ENCODE measurements at regions not wholly inside any gene's neighbourhood (a gene's known extent, or its start where the extent isn't known, plus 50 kb on each side); places are given as distances from the start of the nearest gene placed in this dataset.

DNA sequence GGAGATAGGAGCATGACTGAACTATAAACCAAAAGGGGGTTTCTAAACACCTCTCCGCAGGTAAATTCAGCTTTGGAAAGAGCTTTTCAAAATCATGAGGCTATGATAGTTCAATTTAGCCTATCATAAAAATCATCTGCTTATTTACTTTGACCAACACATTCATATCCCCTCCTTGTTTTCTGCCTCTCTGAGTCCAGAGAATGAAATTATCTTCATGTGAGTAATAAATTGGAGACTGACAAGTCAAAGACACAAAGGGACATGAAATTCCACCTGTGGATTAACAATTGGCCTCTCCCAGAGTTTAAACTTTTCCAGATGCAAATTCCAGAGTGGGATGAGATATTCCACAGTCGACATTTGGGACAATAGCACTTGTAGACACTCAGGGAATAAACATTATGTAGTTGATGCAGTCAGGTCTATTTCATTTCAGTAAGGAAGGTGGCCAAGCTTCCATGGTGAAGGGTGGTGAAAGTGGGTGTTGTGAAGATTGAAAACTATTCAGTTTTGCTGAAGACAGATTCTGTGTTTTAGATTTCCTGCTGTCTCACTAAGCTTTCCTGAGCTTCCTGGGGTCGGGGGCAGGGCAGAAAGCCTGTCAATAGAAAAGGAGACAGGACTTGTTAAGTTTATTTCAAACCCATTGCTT lies 84.7 kb downstream of the CDC42EP3 start:
- Histone ChIP-seq H3K9me3 (no peaks in the 10 kb centered on the region), H3K36me3 (replicated peaks) (no peaks in the 10 kb centered on the region), H3K27me3 (ENCODE audit: low read depth) (0 out of 2 replicates have a peak, but pooled peaks cover 2% of the 10 kb centered on the region), H3K4me1 (peaks cover 16% of the 10 kb centered on the region), H3K4me3 (no peak overlapping the region)
- peak in 1 of 2 experiments; percentile 13 for DNase-seq (ENCODE audit: low spot score in 2 of 2)
- in situ Hi-C loops (cut with MboI; ENCODE audit: low sequenced_read_pairs): no loop called here

DNA sequence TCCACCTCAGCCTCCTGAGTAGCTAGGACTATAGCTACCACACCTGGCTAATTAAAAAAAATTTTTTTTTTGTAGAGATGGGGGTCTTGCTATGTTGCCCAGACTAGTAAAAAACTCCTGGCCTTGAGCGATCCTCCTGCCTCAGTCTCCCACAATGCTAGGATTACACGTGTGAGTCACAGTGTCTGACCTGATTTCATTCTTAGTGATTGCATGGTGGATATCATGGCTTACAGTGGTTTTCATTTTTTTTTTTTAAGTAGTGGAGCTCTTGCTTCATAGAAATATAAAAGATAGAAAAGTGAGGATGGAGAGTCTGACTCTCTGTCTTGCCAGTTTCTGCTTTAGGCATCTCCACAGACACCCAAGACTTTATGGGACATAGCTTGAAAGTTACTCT lies 83.6 kb downstream of the CDC42EP3 start:
- in situ Hi-C loops (cut with MboI; ENCODE audit: low sequenced_read_pairs): no loop called here
- Histone ChIP-seq H3K4me3 (no peak overlapping the region), H3K4me1 (peaks cover 16% of the 10 kb centered on the region), H3K36me3 (replicated peaks) (no peaks in the 10 kb centered on the region), H3K9me3 (no peaks in the 10 kb centered on the region), H3K27me3 (ENCODE audit: low read depth) (0 out of 2 replicates have a peak, but pooled peaks cover 2% of the 10 kb centered on the region)
- no peak for DNase-seq (ENCODE audit: low spot score in 2 of 2)

DNA sequence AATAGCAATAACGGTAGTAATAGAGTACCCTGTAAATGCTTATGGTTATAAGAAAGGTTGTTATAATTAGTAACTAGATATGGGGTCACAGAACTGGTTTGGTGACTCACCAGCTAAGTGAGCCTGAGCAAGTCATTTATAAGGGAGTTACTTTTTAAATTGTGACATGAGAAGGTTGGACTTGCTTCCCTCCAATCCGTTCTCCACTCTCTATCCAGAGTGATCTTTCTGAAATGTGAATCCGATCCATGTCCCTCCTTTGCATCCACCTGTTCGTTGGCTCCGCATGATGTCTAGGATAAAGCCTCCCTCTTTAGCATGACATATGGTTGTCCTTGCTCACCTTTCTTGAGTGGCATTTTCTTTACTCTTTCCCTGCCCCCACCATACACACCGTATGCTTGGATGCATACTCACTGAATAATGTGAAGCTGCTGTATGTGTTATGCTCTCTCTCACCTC lies 83.1 kb downstream of the CDC42EP3 start:
- Histone ChIP-seq H3K4me3 (no peak overlapping the region), H3K9me3 (no peaks in the 10 kb centered on the region), H3K4me1 (peaks cover 16% of the 10 kb centered on the region), H3K36me3 (replicated peaks) (no peaks in the 10 kb centered on the region), H3K27me3 (ENCODE audit: low read depth) (0 out of 2 replicates have a peak, but pooled peaks cover 2% of the 10 kb centered on the region)
- no peak for DNase-seq (ENCODE audit: low spot score in 2 of 2)
- in situ Hi-C loops (cut with MboI; ENCODE audit: low sequenced_read_pairs): no loop called here

DNA sequence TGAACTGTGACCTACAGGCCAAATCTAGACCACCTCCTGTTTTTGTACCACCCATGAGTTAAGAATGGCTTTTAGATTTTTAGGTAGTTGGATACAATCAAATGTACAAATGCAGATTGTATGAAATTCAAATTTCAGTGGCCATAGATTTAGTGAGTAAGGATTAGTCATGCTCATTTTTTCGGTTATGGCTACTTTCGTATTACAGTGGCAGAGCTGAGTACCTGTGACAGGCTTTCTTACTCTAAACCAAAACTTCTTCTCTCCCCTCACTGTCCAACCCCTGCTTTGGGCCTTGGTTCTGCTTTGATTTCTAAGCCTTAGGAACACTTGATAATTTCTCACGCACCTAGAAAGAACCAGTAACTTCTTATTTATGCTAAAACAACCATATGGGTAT lies 82.1 kb downstream of the CDC42EP3 start:
- in situ Hi-C loops (cut with MboI; ENCODE audit: low sequenced_read_pairs): no loop called here
- no peak for DNase-seq (ENCODE audit: low spot score in 2 of 2)
- Histone ChIP-seq H3K4me3 (no peak overlapping the region), H3K36me3 (replicated peaks) (no peaks in the 10 kb centered on the region), H3K4me1 (peaks cover 16% of the 10 kb centered on the region), H3K27me3 (ENCODE audit: low read depth) (0 out of 2 replicates have a peak, but pooled peaks cover 2% of the 10 kb centered on the region), H3K9me3 (no peaks in the 10 kb centered on the region; the same call in 1 of the 2 replicates)

DNA sequence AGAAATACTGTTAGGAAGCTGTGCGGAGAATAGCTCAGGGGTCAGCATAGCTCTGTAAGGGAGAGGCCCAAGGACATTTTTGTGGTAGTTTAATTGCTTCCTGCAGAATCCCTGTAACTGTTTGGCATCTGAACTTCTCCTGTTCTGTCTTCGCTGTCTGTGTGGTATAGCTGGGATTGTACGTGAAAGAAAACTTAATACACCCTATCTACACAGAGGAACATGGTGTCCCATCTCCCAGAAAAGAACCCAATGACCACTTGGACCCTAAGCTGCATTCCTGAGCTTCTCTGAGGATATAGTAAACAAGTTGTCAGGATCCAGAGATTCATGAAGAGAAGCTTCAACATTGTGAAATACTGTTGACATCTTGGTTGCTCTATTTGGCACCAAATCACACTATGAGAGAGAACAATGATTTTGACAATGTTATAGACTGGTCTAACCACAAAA lies 81.3 kb downstream of the CDC42EP3 start:
- in situ Hi-C loops (cut with MboI; ENCODE audit: low sequenced_read_pairs): no loop called here
- Histone ChIP-seq H3K9me3 (peaks cover 4% of the 10 kb centered on the region), H3K4me1 (peaks cover 13% of the 10 kb centered on the region), H3K27me3 (ENCODE audit: low read depth) (no peaks in the 10 kb centered on the region), H3K4me3 (no peak overlapping the region), H3K36me3 (replicated peaks) (no peaks in the 10 kb centered on the region)
- no peak for DNase-seq (ENCODE audit: low spot score in 2 of 2)

Data from HAP-1 (cell line).